Neural crest cell (in vitro differentiated cells): ENCODE measurements at regions not wholly inside any gene's neighbourhood (a gene's known extent, or its start where the extent isn't known, plus 50 kb on each side); places are given as distances from the start of the nearest gene placed in this dataset.

ENCODE experiments used
- DNase-seq: peaks from one replicate; pipeline ENCODE4 v3.0.0; 2021; ENCODE audit warnings: low read depth, mixed read lengths, low spot score
- H3K27ac Mint-ChIP-seq: one replicate; pipeline ENCODE4 v1.8.0; 2021; ENCODE audit warnings: mild to moderate bottlenecking, mixed read lengths; ENCODE audit not compliant: unreplicated experiment
- H3K27me3 Mint-ChIP-seq: 2 replicates; pipeline ENCODE4 v1.8.0; 2021; ENCODE audit warnings: low read depth, mild to moderate bottlenecking, mixed read lengths
- H3K36me3 Mint-ChIP-seq: 2 replicates; pipeline ENCODE4 v1.8.0; 2021; ENCODE audit warnings: low read depth, mild to moderate bottlenecking, mixed read lengths
- H3K4me1 Mint-ChIP-seq: 2 replicates; pipeline ENCODE4 v1.8.0; 2021; ENCODE audit warnings: mixed read lengths
- H3K4me3 Mint-ChIP-seq: one replicate; pipeline ENCODE4 v1.8.0; 2021; ENCODE audit warnings: mild to moderate bottlenecking, mixed read lengths
- H3K9me3 Mint-ChIP-seq: 2 replicates; pipeline ENCODE4 v1.8.0; 2021; ENCODE audit warnings: mixed read lengths
- CTCF ChIP-seq: fragments of 200-600 bp; sonication (generic); conservative IDR thresholded peaks from 2 replicates; pipeline ENCODE4 v1.5.0; 2021; ENCODE audit warnings: antibody characterized with exemption, mild to moderate bottlenecking

GRCh38 chr15:101565377-101565776, 75.9 kb upstream of the PCSK6 start:
- Mint-ChIP-seq H3K9me3 (no peaks in the 10 kb centered on the region), H3K4me1 (no peaks in the 10 kb centered on the region), H3K4me3 (no peak overlapping the region), H3K27me3 (no peaks in the 10 kb centered on the region), H3K27ac (no peak overlapping the region), H3K36me3 (no peaks in the 10 kb centered on the region)
- DNase-seq, result no peak
- TF ChIP-seq CTCF, result no peak

GRCh38 chr15:101563176-101563796, 73.8 kb upstream of the PCSK6 start:
- Mint-ChIP-seq H3K27me3 (peaks cover 12% of the 10 kb centered on the region), H3K27ac (no peak overlapping the region), H3K4me3 (no peak overlapping the region), H3K4me1 (no peaks in the 10 kb centered on the region), H3K36me3 (no peaks in the 10 kb centered on the region), H3K9me3 (no peaks in the 10 kb centered on the region)
- no peak for TF ChIP-seq CTCF
- no peak for DNase-seq

- Mint-ChIP-seq H3K4me1 (no peaks in the 10 kb centered on the region), H3K27me3 (peaks cover 12% of the 10 kb centered on the region), H3K9me3 (no peaks in the 10 kb centered on the region), H3K27ac (no peak overlapping the region), H3K36me3 (no peaks in the 10 kb centered on the region), H3K4me3 (no peak overlapping the region)
- no peak for TF ChIP-seq CTCF
- DNase-seq, result no peak
These were observed 73.0 kb upstream of the PCSK6 start for GRCh38 chr15:101562428-101563059.

- no peak overlapping the region for H3K27ac Mint-ChIP-seq
- no peak overlapping the region for H3K4me3 Mint-ChIP-seq
- H3K9me3 Mint-ChIP-seq, result no peaks in the 10 kb centered on the region
- peaks cover 12% of the 10 kb centered on the region for H3K27me3 Mint-ChIP-seq
- TF ChIP-seq CTCF, result no peak
- no peaks in the 10 kb centered on the region for H3K4me1 Mint-ChIP-seq
- no peaks in the 10 kb centered on the region for H3K36me3 Mint-ChIP-seq
- no peak for DNase-seq
These were observed 72.0 kb upstream of the PCSK6 start for GRCh38 chr15:101561584-101561906.

GRCh38 chr15:101560722-101561583, 71.4 kb upstream of the PCSK6 start:
- Mint-ChIP-seq H3K27me3 (peaks cover 12% of the 10 kb centered on the region), H3K27ac (peak overlapping the region; percentile 79), H3K9me3 (no peaks in the 10 kb centered on the region), H3K4me3 (no peak overlapping the region), H3K36me3 (no peaks in the 10 kb centered on the region), H3K4me1 (no peaks in the 10 kb centered on the region)
- TF ChIP-seq CTCF, result no peak
- no peak for DNase-seq
